ENCODE measurements at regions not wholly inside any gene's neighbourhood (a gene's known extent, or its start where the extent isn't known, plus 50 kb on each side); places are given as distances from the start of the nearest gene placed in this dataset.
"Not testable (repeated sequence)": the region's sequence is repeated elsewhere in the genome, so short reads cannot be mapped to it uniquely, and the experiment has no call there.

GRCh38 chr10:29363930-29364329 lies 75.1 kb downstream of the LYZL1 start:
- not testable (repeated sequence) for DNase-seq (ENCODE audit: low read depth)

- not testable (repeated sequence) for DNase-seq (ENCODE audit: low read depth)
Observed at GRCh38 chr10:29366206-29366605, 77.3 kb downstream of the LYZL1 start.

GRCh38 chr10:29369419-29369818 lies 80.5 kb downstream of the LYZL1 start:
- DNase-seq (ENCODE audit: low read depth), result no peak

- no peak for DNase-seq (ENCODE audit: low read depth)
Observed at GRCh38 chr10:29370097-29371092, 81.5 kb downstream of the LYZL1 start.

- DNase-seq (ENCODE audit: low read depth), result no peak
Observed at GRCh38 chr10:29372920-29373319, 84.0 kb downstream of the LYZL1 start.

- no peak for DNase-seq (ENCODE audit: low read depth)
Observed at GRCh38 chr10:29374162-29374561, 85.3 kb downstream of the LYZL1 start.

- DNase-seq (ENCODE audit: low read depth), result no peak
Observed at GRCh38 chr10:29375888-29376287, 87.0 kb downstream of the LYZL1 start.

GRCh38 chr10:29377333-29377961 lies 88.6 kb downstream of the LYZL1 start:
- DNase-seq (ENCODE audit: low read depth), result no peak

- DNase-seq (ENCODE audit: low read depth), result no peak
Observed at GRCh38 chr10:29378106-29378505, 89.2 kb downstream of the LYZL1 start.

GRCh38 chr10:29379208-29379607 lies 90.3 kb downstream of the LYZL1 start:
- DNase-seq (ENCODE audit: low read depth), result no peak

GRCh38 chr10:29379777-29380598 lies 91.1 kb downstream of the LYZL1 start:
- not testable (repeated sequence) for DNase-seq (ENCODE audit: low read depth)

GRCh38 chr10:29380599-29381511 lies 92.0 kb downstream of the LYZL1 start:
- DNase-seq (ENCODE audit: low read depth), result not testable (repeated sequence)

- peak; percentile 2 for DNase-seq (ENCODE audit: low read depth)
Observed at GRCh38 chr10:29386342-29386999, 97.6 kb downstream of the LYZL1 start.

GRCh38 chr10:29387269-29387668 lies 98.4 kb downstream of the LYZL1 start:
- DNase-seq (ENCODE audit: low read depth), result no peak

- not testable (repeated sequence) for DNase-seq (ENCODE audit: low read depth)
Observed at GRCh38 chr10:29388112-29388511, 99.2 kb downstream of the LYZL1 start.

- no peak for DNase-seq (ENCODE audit: low read depth)
Observed at GRCh38 chr10:29389493-29389892, 100.6 kb downstream of the LYZL1 start.

- no peak for DNase-seq (ENCODE audit: low read depth)
Observed at GRCh38 chr10:29389935-29390334, 101.1 kb downstream of the LYZL1 start.

- DNase-seq (ENCODE audit: low read depth), result no peak
Observed at GRCh38 chr10:29392376-29393021, 103.6 kb downstream of the LYZL1 start.

GRCh38 chr10:29394321-29394932 lies 105.6 kb downstream of the LYZL1 start:
- DNase-seq (ENCODE audit: low read depth), result no peak

GRCh38 chr10:29395409-29395808 lies 106.5 kb downstream of the LYZL1 start:
- DNase-seq (ENCODE audit: low read depth), result no peak

Data from stimulated activated CD4-positive, alpha-beta T cell treated with anti-CD3 and anti-CD28 coated beads, Interleukin-2, amount 100 ng/mL, for 4 hours (primary cell).